OCI-LY7 (cell line): ENCODE measurements at regions not wholly inside any gene's neighbourhood (a gene's known extent, or its start where the extent isn't known, plus 50 kb on each side); places are given as distances from the start of the nearest gene placed in this dataset.

ENCODE experiments used
- BruUV-seq: library from RNA; stranded (reverse); fragments of 400-500 nt; replicated peaks from 2 replicates; lab custom pipeline; 2021; lab: Mats Ljungman, UMichigan
- CTCF ChIA-PET: fragments of 300-600 bp; sonication (Branson Sonifier 250); formaldehyde crosslinking; loops from one replicate; lab custom pipeline; 2022; ENCODE audit warnings: antibody characterized with exemption; ENCODE audit not compliant: unreplicated experiment; lab: Charles Lee
- POLR2A ChIA-PET: fragments of 300-600 bp; sonication (Branson Sonifier 250); formaldehyde crosslinking; loops from one replicate; lab custom pipeline; 2022; ENCODE audit warnings: antibody characterized with exemption; lab: Charles Lee
- DNase-seq: peaks from one replicate; pipeline ENCODE4 v3.0.0-alpha.2; 2015; ENCODE audit warnings: low spot score
- H2AFZ ChIP-seq: fragments of 200-600 bp; sonication (generic), shearing (Covaris generic); 2 replicates; pipeline ENCODE4 v1.6.1; 2014; ENCODE audit warnings: mild to moderate bottlenecking, antibody characterized with exemption, low read length, moderate library complexity
- H3K27ac ChIP-seq: fragments of 200-600 bp; sonication (generic); 2 replicates; pipeline ENCODE4 v1.5.1; 2014; ENCODE audit warnings: mixed run types, low read depth, mild to moderate bottlenecking, moderate library complexity, low read length, inconsistent platforms; ENCODE audit not compliant: poor library complexity, severe bottlenecking
- H3K36me3 ChIP-seq: fragments of 200-600 bp; sonication (generic); 2 replicates; pipeline ENCODE4 v1.6.1; 2014; ENCODE audit warnings: mild to moderate bottlenecking, antibody characterized with exemption, low read length, moderate library complexity, mixed read lengths; ENCODE audit not compliant: insufficient read depth
- H3K4me1 ChIP-seq: fragments of 200-600 bp; sonication (generic); 2 replicates; pipeline ENCODE4 v1.5.1; 2014; ENCODE audit warnings: mild to moderate bottlenecking, low read length; ENCODE audit not compliant: insufficient read depth, poor library complexity, severe bottlenecking
- H3K4me2 ChIP-seq: fragments of 200-600 bp; sonication (generic); 2 replicates; pipeline ENCODE4 v1.6.1; 2014; ENCODE audit warnings: mild to moderate bottlenecking, low read length
- H3K4me3 ChIP-seq: fragments of 200-600 bp; sonication (generic); 2 replicates; pipeline ENCODE4 v1.5.1; 2014; ENCODE audit warnings: mild to moderate bottlenecking, low read depth, low read length; ENCODE audit not compliant: poor library complexity, severe bottlenecking
- H3K79me2 ChIP-seq: fragments of 200-600 bp; sonication (generic); 2 replicates; pipeline ENCODE4 v1.6.1; 2016; ENCODE audit warnings: low read depth, mild to moderate bottlenecking, low read length, moderate library complexity, mixed read lengths; ENCODE audit not compliant: insufficient read depth
- H3K9me2 ChIP-seq: fragments of 200-600 bp; sonication (generic); 2 replicates; pipeline ENCODE4 v1.6.1; 2016; ENCODE audit warnings: mild to moderate bottlenecking, low read length, mixed read lengths; ENCODE audit not compliant: insufficient read depth
- H3K9me3 ChIP-seq: fragments of 200-600 bp; sonication (generic); 2 replicates; pipeline ENCODE4 v1.6.1; 2014; ENCODE audit warnings: mild to moderate bottlenecking, mixed run types, low read length, mixed read lengths
- H4K20me1 ChIP-seq: fragments of 200-600 bp; sonication (generic); 2 replicates; pipeline ENCODE4 v1.6.1; 2014; ENCODE audit warnings: mild to moderate bottlenecking, antibody characterized with exemption, low read length, moderate library complexity, mixed read lengths; ENCODE audit not compliant: insufficient read depth
- EZH2phosphoT487 ChIP-seq: fragments of 200-600 bp; sonication (generic); IDR thresholded peaks from 2 replicates; pipeline ENCODE4 v1.6.1; 2018; ENCODE audit warnings: low read depth, borderline replicate concordance, mild to moderate bottlenecking, mixed run types, antibody characterized with exemption, low read length, moderate library complexity, mixed read lengths
- intact Hi-C: fragments of 100-400 bp; cut with micrococcal nuclease; formaldehyde crosslinking; loops from one replicate; pipeline ENCODE4 v1.10.0; 2022; ENCODE audit not compliant: unreplicated experiment
- TF ChIP-seq, protein P1 (sequence below): fragments of 200-600 bp; sonication (generic); conservative IDR thresholded peaks from 2 replicates; pipeline ENCODE4 v1.5.1; 2014; ENCODE audit warnings: mild to moderate bottlenecking, antibody characterized with exemption, low read length, moderate library complexity, mixed read lengths

DNA sequence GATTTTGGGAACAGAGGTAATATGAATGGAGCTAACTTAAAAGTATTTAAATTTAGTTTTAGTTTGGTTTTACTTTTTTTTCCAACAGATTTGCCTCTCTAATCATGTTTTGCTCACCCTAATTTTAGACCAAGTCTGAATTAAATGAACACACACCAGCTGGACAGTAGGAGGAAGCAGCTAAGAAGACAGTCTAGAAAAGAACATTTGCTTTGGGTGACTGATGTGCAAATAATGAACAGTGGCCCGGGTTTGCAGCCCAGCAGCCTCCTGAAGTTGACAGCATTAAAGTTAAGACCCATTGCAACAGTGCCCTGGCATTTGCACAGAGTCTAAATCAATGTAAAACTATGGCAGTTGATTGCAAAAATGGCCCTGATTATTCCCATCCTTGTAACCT is 66.4 kb upstream of the SORL1 start:
- H3K36me3 ChIP-seq: peaks cover 9% of the 10 kb centered on the region; the same call in 1 of the 2 replicates
- ChIA-PET POLR2A (interaction anchor here (0.5 to 8.4 kb wide), 24 partner anchors 9 to 155 kb away, joined by 3 to 88 read pairs (median 6); no protein-coding TSS in a partner anchor), CTCF (interaction anchor here (1.2 to 3.6 kb wide), 4 partner anchors 11 to 47 kb away, joined by 3 to 10 read pairs (median 6); no protein-coding TSS in a partner anchor)
- H3K4me1 ChIP-seq: peaks cover 92% of the 10 kb centered on the region
- peak overlapping the region; percentile 14 for H3K4me3 ChIP-seq
- peak overlapping the region; percentile 61 for H2AFZ ChIP-seq
- no peaks in the 10 kb centered on the region for H3K79me2 ChIP-seq
- TF ChIP-seq, protein P1, sequence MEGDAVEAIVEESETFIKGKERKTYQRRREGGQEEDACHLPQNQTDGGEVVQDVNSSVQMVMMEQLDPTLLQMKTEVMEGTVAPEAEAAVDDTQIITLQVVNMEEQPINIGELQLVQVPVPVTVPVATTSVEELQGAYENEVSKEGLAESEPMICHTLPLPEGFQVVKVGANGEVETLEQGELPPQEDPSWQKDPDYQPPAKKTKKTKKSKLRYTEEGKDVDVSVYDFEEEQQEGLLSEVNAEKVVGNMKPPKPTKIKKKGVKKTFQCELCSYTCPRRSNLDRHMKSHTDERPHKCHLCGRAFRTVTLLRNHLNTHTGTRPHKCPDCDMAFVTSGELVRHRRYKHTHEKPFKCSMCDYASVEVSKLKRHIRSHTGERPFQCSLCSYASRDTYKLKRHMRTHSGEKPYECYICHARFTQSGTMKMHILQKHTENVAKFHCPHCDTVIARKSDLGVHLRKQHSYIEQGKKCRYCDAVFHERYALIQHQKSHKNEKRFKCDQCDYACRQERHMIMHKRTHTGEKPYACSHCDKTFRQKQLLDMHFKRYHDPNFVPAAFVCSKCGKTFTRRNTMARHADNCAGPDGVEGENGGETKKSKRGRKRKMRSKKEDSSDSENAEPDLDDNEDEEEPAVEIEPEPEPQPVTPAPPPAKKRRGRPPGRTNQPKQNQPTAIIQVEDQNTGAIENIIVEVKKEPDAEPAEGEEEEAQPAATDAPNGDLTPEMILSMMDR: 0 out of 2 replicates have a peak, but pooled peaks have one; percentile 19
- no peak for TF ChIP-seq EZH2phosphoT487
- no peaks in the 10 kb centered on the region for H3K9me2 ChIP-seq
- H3K9me3 ChIP-seq: peaks cover 7% of the 10 kb centered on the region; the same call in 1 of the 2 replicates
- no peaks in the 10 kb centered on the region for H4K20me1 ChIP-seq
- DNase-seq: peak; percentile 83
- BruUV-seq: no TSS peak
- intact Hi-C loops: no loop called here
- H3K4me2 ChIP-seq: peak overlapping the region; percentile 57
- H3K27ac ChIP-seq: peak overlapping the region; percentile 84
